8988T (cell line): ENCODE measurements at regions not wholly inside any gene's neighbourhood (a gene's known extent, or its start where the extent isn't known, plus 50 kb on each side); places are given as distances from the start of the nearest gene placed in this dataset.

Source experiments
- DNase-seq: peaks from one replicate; pipeline ENCODE4 v3.0.0; 2011

GRCh38 chr18:22628795-22629510 lies 211.2 kb upstream of the CTAGE1 start:
- DNase-seq: no peak

GRCh38 chr18:22630980-22631379 lies 213.3 kb upstream of the CTAGE1 start:
- DNase-seq: no peak

GRCh38 chr18:22632191-22632590 lies 214.5 kb upstream of the CTAGE1 start:
- DNase-seq: no peak

- DNase-seq: no peak
Measured at GRCh38 chr18:22634464-22634863, 216.7 kb upstream of the CTAGE1 start.

- DNase-seq: no peak
Measured at GRCh38 chr18:22637787-22638186, 220.1 kb upstream of the CTAGE1 start.

GRCh38 chr18:22639026-22639463 lies 221.3 kb upstream of the CTAGE1 start:
- DNase-seq: no peak

- no peak for DNase-seq
Measured at GRCh38 chr18:22639561-22639960, 221.8 kb upstream of the CTAGE1 start.

- DNase-seq: no peak
Measured at GRCh38 chr18:22640281-22640842, 222.6 kb upstream of the CTAGE1 start.

- no peak for DNase-seq
Measured at GRCh38 chr18:22641958-22642357, 224.2 kb upstream of the CTAGE1 start.

- DNase-seq: no peak
Measured at GRCh38 chr18:22643731-22644130, 226.0 kb upstream of the CTAGE1 start.

- DNase-seq: no peak
Measured at GRCh38 chr18:22650247-22650646, 232.5 kb upstream of the CTAGE1 start.

GRCh38 chr18:22657619-22658018 lies 239.9 kb upstream of the CTAGE1 start:
- DNase-seq: no peak

- no peak for DNase-seq
Measured at GRCh38 chr18:22658318-22658717, 240.6 kb upstream of the CTAGE1 start.

- DNase-seq: no peak
Measured at GRCh38 chr18:22663378-22663777, 245.7 kb upstream of the CTAGE1 start.

- DNase-seq: no peak
Measured at GRCh38 chr18:22666411-22666940, 248.8 kb upstream of the CTAGE1 start.

- DNase-seq: no peak
Measured at GRCh38 chr18:22667156-22667555, 249.4 kb upstream of the CTAGE1 start.

- no peak for DNase-seq
Measured at GRCh38 chr18:22667616-22668422, 250.1 kb upstream of the CTAGE1 start.

GRCh38 chr18:22668496-22668895 lies 250.8 kb upstream of the CTAGE1 start:
- DNase-seq: no peak

- no peak for DNase-seq
Measured at GRCh38 chr18:22670914-22671313, 253.2 kb upstream of the CTAGE1 start.

- no peak for DNase-seq
Measured at GRCh38 chr18:22673182-22673862, 255.6 kb upstream of the CTAGE1 start.

GRCh38 chr18:22674272-22674671 lies 256.6 kb upstream of the CTAGE1 start:
- no peak for DNase-seq

GRCh38 chr18:22675006-22675405 lies 257.3 kb upstream of the CTAGE1 start:
- DNase-seq: no peak

- no peak for DNase-seq
Measured at GRCh38 chr18:22676423-22676822, 256.7 kb upstream of the RBBP8 start.
